GM19467 (cell line): ENCODE measurements at regions not wholly inside any gene's neighbourhood (a gene's known extent, or its start where the extent isn't known, plus 50 kb on each side); places are given as distances from the start of the nearest gene placed in this dataset.

Source experiments
- ATAC-seq: cut with Tn5 transposase; IDR thresholded peaks from one replicate; pipeline ENCODE4 v1.9.1; 2021; ENCODE audit warnings: mild to moderate bottlenecking, moderate library complexity; ENCODE audit not compliant: unreplicated experiment

DNA sequence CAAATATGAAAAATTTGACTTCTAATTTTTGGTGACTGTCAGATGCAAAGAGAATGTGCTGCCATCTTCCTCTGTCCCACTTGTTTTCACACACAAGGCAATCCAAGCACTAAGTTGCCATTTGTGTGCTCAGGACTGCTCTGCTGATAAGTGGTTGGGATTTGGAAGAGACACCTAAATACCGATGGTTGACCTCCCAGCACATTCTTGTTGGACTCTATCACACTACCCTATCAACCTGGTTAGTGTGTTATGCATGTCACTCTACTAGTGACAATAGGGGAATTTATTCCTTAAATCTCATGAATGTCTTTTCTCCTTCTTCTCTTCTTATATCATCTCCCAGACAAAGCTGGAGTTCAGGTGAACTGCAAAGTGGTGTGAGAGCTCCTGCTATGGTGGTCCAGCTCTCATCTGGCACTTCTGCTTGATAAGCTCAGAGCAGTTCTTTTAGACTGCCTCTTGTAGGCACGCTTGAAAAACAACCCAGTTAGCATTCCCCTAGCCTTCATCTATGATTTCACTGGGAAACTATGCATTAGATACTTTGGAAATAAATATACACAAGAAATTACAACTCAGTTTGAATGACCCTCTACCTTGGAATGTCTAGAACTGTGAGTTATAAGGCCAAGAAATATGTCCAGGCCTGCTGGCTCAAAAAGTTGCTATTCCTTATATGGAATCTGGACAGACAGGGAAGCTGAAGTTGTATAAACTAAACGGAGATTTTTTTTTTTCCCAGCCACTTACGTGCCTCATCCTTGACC lies 404.8 kb downstream of the MEIS1 start:
- ATAC-seq = no peak

DNA sequence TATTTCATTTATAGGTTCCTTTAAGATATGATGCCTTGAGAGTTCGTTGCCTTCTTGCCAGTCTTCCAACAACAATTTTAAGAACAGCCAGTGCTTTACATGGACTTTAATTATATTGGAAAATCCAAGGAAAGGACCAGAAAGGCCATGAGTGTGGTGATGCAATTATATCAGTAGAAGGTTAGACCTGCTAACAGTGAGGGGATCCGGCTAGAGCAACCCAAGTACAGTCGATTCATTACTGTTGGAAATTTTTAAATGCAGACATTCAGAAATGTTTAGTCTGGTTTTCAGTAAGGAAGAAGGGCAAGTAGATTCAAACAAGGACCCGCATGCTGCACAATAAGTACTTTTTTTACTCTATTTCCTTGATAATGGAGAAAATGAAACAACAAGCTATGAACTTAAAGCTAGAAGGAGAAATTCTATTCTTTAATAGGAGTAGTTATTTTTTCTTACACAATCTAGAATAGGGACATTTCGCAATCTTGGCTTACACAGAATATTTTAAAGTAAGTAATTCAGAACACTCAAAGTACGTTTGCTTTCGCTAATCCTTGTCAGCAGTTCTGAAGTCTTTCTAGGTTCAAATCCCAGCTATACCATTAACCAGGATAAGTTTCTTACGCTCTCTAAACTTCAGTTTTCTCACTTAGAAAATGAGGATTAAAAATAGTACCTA lies 405.5 kb downstream of the MEIS1 start:
- ATAC-seq = no peak

DNA sequence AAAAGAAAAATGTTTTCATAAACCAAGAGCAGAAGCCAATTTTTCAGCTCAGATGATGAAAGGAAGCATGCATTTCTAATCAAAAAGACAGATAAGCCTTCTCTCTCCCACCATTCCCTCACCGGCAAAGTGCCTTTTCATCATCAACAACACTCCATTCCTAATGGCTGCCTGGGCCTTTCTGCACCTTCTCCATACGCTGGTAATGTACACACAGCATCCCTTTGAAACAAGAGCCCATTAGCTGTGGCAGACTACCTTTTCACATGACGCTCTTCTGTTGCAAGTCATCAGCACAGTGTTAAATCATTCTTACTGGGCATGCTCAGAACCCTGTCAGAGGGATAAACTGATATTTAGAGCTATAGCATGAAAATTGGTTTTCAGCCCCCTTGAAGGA lies 408.9 kb downstream of the MEIS1 start:
- ATAC-seq = no peak

DNA sequence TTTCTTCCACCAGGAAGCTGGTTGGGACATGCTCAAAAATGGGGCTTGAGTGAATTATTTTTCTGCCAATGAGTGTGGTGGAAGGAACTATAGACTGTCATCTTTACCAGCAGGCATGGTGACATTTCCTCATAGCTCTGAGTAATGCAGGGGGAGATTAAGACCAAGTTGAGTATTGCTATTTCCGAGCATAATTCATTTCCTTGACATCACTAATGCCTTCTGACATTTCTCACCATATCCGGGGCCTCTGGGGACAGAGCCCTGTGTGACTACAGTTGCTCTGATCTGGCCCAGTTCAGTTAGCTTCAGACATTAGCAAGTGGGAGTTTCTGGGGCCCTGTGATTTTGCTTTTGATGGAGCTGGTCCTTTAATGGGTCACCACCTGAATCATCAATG lies 410.4 kb downstream of the MEIS1 start:
- no peak for ATAC-seq

DNA sequence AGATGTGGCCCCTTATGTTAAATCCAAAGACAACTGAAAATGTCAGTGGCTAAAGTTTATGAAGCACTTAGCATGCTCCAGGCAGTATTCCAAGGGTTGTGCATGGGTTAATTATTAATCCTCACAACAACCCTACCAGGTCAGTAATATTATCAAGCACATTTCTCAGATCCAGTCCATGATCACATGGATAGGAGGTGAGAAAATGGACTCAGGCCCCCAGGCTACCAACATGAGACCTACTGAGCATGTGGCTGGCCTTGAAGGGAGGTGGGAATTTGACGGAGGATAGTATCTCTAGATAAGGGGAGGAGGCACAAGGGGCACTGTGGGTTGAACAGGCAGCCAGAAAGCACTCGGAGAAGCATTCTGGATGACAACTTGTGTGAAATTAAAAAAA lies 412.0 kb downstream of the MEIS1 start:
- no peak for ATAC-seq

DNA sequence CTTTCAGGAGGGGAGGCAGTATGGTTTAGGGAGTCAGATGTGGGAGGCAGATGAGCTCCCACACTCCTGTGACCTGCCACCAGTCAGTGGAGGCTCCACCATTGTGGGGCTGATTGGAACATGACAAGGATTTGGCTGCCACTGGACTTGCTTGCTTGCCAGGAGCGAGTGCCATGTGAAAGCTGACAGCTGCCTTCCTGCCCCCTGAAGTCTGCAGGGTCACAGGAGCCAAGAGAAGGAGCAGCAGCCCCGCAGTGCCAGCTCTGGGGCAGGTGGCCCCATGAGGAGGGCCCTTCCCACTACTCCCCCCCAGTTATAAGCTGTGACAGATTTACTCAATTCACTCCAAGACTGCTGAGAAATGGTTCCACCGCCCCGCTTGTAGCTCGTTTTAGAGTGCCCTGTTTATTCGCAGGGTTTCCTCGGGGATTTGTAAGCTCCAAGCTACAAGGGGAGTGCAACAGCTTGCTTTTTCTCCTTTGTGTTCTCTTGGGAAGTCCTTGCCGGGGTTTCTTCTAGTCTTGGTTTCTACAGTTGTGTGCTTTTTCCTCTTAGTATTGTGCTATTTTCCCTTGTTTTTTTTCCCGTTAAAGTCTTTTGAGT lies 414.3 kb downstream of the MEIS1 start:
- no peak for ATAC-seq

DNA sequence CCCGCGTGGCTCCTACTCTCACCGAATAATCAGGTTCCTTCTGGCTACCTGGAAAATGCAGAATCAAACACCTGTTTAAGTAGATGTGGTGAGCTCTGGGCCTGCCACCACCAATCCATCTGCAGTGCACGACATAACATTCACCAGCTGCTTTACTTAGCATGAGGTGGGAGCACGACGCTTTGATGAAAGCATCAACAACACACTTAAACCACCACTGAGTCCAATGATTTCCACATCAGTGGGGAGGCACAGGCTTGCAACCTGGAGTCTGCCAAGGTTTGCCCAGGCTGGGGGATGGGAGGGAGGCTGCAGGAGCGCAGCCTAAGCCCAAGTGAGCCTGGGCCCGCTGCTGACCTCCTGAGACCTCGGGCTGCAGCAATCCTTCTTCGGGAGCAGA lies 415.5 kb downstream of the MEIS1 start:
- ATAC-seq = no peak

DNA sequence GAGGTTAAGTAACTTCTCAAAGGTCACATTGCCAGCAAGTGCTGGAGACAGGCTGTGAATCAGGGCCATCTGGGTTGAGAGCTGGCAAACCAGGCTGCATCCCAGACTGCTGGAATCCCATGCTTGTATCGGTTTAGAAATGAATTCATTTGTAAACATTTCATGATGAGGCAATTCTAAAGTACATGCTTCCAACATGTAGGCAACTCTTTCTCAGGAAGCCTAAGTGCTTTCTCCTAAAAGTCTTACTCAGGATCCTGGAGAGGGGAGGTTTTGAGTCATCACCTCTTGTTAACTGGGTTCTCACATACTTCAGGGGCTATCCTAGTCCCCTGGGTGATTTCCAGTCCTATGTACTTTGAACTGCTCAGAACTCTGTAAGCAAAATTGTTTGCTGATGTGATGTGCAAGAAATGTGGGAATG lies 416.5 kb downstream of the MEIS1 start:
- no peak for ATAC-seq

DNA sequence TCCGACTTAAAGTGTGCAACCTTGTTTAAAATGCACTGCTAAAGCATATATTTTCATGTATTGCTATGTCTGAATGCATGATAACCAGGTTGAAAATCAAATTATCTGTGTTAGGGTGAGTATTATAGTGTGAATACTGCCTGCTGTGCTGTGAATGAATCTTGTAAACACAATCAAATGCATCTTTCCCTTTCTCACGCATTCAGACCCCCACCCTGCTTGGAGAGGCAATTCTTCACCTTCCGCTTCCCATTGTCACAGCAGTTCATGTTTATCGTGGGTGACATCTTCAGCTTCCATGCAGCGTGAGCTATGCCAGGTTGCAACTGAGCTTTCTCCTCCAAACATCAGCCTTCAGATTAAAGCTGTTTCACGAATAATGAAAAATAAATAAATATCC lies 418.0 kb downstream of the MEIS1 start:
- no peak for ATAC-seq

DNA sequence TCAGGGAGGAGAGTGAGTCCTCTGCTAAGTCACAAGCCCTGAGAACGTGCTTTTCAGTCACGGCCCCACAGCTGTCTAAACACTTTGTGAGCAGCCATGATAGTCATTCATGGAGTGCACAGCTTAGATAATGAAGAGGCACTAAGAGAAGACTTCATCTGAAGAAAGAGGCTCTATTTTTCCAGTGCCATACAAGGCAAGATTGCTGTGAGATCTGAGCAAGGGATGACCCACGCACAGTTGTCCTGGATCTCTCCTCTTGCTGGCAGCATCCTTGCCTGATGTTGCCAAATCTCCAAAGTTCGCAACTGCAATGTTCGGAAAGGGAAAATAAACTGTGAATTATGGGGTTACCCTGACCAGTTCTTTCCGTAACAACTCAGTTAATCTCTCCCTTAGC lies 418.7 kb downstream of the MEIS1 start:
- no peak for ATAC-seq

DNA sequence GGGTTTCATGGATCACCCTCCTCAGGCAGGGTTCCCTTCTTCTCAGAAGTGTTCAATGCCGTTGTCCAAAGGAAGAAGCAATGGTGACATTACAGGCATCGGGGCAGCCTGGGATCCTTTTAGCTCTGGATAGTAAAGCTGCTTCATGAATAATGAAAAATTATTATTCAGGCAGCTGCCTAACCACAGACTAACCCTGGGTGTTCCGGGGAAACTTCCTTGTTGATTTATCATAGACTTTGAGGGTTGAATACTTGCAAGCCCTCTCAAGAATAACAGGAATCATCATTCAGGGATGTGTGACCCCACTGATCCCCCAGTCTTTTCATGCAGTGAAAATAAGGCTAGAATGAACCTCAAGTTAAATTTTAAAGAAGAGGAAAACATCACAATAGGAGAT lies 419.4 kb downstream of the MEIS1 start:
- ATAC-seq = no peak

DNA sequence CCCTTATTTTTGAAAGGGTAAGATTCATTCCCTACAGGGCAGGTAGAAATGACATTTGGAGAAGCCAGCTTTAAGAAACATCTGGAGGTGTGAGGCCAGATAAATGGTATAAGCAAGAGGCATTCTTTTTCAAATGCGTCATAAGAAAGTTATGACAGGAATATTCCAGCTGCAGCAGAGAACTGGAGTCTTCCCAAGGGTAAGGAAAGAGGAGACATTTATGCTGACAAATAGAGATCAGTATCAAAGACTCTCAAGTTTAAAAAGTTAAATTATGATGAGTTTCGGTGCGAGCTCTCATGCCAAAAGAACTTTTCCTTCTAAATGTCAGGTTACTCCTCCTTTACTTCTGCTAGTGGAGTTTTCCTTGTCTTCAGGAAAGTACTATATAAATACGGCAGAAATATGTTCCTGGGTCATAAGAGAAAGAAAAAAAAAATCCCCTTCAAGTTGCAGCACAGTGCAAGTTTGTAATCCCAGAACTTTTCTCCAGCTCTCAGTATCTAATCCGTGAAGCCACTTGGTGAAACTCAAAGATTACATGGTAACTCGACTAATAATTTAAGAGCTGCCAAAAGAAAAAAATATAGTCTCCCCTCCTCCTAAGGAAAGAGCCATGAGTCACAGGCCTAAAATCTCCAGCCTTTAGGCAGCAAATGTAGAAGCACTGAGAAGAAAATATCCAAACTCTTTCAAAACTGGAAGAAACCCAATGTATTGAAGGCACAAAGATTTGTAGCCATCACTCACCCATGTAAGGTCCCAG lies 428.1 kb downstream of the MEIS1 start:
- ATAC-seq = no peak

DNA sequence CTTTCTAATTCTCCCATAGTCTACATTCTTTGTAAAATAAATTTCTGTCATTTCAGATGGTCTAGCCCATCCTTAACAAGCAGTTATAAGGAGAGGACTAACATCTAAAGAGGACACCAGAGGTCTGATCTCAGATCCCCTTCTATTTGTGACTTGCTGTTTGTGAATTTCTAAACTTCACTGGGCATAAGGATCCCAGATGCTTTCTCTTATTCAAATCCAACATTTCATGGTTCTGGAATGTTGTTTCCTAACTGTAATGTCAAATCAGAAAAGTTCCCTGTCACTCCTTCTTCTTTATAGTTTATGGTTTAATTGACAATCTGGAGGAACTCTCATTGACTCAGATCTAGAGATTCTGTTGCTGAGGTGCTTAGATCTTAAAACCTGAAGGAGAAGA lies 430.2 kb downstream of the MEIS1 start:
- ATAC-seq = no peak

DNA sequence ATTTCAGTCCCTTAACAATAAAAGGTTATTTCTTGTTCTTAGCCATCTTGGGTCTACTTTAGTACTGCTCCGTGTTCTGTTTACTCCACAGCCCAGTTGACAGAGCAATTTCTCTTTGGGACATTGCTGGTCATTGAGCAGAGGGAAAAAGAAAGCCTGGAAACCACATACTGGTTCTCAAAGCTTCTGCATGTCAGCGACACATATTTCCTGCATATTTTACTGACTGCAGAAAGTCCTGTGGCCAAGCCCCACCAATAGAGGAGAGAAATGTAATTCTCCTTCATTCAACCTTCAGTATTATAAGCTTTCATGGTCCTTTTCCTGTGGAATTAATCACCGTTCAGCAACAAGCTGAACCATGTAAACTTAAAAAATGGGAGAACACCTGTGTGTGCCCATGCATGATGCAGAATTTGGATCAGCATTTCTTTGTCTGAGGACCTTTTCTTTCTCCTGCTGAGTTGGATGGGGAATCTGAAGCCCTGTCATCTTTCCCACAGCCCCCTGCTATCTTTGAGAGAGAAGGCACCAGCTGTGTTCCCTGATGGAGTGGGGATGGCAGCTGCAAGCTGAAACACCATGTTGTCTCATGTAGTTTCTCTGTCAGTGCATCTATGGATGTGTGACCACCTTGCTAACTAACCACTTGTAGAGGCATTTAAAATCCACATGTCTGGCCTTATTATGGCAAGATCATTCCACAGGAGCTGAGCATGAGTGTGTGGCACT lies 431.6 kb downstream of the MEIS1 start:
- ATAC-seq = no peak

DNA sequence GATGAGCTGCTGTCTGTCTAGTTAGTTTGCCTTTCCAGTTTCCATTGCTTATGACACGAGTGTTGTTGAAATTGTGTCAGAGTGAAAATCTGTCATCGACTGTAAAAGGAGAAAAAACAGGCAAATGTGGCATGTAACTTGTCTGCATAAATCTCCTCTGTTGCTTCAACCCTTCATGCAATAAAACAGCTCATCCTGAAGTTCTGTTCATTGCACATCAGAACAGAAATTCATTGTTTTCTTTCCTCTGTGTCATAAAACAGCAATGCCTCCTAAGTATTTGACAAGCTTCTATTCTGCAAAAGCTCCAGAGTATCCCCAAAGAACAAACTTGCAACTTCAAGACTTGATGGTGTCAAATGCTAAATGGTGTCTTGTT lies 432.1 kb downstream of the MEIS1 start:
- ATAC-seq = no peak

DNA sequence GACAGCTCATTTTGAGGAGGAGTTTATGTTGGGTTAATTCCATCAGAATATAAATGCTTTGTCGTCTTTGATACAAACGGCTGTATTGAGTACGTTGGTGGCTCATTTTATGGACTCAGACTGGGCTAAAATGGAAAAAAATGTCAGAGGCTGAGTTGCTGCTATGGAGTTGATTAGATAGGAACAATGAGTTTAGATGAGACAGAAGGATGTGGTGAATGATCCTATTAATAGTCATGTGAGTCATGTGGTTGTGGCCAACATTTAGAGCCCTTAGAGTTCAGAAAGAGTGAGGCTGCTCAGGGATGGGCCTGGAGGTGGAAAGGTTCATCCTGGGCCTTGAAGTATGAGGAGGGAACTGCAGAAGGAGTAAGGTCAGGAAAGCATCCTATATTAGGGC lies 434.2 kb downstream of the MEIS1 start:
- ATAC-seq = no peak

DNA sequence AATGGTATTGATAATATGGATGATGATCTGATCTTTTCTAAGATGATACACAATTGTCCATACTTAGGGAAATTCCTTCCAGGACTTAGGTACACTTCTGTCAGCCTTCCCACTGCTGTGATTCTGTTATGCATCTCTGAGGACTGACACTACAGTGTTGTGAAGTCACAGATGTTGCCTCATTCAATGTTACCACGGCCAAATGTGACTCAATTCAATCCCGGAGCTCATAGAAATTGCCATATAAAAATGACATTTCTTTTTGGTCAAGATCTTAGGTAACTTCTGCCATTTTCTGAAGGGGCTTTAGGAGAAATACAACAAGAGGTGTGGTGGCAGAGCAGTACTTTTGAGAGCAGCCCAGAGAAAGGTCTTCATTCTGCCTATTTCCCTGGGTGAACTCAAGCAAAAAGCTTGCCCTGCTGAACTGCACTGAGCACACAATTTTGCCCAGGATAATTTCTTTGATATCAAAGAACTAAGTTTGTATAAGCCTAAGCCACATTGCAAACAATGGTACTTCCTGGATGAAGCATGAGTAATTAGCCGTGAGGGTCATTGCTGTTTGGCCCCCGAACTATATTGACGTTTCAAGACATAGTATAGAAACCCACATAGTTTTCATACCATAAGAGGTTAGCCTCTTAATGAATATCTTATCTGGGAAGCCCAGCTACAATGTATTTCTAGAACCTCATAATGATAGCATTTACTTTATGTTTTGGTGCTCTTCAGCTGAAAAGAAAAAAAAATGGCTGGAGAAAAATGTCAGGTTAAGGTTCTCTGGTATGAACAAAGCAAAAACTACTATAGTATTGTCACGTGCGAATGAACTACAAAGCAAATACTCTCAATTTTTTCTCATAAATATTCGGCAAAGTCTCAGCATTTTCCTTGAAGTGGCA lies 437.4 kb downstream of the MEIS1 start:
- ATAC-seq = no peak

DNA sequence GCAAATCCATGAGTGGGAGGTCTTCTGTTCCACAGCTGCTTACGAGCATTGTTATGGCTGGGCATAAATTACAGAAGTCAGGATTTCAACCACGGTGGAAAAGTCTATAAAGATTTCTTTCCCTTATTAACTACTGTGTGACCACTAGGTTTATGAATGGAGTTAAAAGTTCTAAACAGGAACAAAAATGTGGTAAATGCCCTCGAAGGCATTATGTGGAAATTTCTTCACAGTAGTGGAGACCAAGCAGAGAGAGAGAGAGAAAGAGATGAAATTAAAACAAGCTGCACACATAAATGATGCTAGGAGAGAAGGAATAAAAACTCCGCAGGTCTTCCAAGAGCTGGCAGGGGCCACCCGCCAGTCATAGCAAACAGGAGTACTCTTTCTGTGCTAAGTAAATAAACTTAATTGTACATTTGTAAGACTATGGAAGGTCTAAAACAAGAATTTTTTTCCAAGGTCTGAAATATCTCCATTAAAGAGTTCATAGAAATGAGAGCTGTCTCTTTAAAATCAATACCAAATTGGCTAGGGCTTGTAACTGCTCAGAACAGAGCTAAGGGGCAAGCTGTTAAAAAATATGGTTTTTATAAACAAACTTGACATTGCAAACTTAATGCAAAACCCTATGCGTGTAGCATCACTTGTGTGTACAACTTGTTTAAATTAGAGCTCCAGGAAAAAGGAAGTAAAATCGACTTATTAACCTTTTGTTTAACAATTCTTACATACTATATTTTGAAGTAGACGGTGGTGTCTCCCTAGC lies 438.2 kb downstream of the MEIS1 start:
- no peak for ATAC-seq

DNA sequence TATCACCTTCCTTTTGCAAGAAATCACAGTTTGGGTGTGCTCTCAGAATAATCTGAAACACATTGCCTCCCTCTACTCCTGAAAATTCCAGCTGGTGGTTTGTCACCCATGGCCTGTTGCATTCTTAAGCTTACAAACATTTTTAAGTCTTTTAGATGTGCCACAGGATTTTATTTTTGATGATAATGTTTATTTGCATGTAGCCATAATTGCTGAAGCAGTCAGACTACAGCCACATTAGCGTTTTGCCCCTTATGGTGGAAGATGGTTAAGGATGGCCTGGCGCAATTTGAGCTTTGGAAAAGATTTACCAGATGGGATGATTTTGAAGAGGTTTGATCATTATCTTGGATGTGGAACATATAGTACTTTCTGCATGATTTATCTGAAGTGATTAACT lies 439.5 kb downstream of the MEIS1 start:
- ATAC-seq = no peak
